Prostate gland (tissue), 2 donors: ENCODE measurements at regions not wholly inside any gene's neighbourhood (a gene's known extent, or its start where the extent isn't known, plus 50 kb on each side); places are given as distances from the start of the nearest gene placed in this dataset.

Experiments
- POLR2AphosphoS5 ChIP-seq: sonication (generic); formaldehyde crosslinking; IDR thresholded peaks from one replicate; pipeline ENCODE4 v1.6.1; 2017; ENCODE audit warnings: antibody characterized with exemption
- TF ChIP-seq, protein P1 (sequence below), 4 experiments: fragments of 200-600 bp in 2 of 4; fragments of 450-650 bp in 2 of 4; sonication (generic) in 2 of 4; IDR thresholded peaks; 1 replicate in 3 of 4; 2 replicates in 1 of 4; pipeline ENCODE4 v1.5.1; 2016 to 2019; ENCODE audit warnings: antibody characterized with exemption in 4 of 4, mild to moderate bottlenecking in 2 of 4, moderate library complexity in 2 of 4

DNA sequence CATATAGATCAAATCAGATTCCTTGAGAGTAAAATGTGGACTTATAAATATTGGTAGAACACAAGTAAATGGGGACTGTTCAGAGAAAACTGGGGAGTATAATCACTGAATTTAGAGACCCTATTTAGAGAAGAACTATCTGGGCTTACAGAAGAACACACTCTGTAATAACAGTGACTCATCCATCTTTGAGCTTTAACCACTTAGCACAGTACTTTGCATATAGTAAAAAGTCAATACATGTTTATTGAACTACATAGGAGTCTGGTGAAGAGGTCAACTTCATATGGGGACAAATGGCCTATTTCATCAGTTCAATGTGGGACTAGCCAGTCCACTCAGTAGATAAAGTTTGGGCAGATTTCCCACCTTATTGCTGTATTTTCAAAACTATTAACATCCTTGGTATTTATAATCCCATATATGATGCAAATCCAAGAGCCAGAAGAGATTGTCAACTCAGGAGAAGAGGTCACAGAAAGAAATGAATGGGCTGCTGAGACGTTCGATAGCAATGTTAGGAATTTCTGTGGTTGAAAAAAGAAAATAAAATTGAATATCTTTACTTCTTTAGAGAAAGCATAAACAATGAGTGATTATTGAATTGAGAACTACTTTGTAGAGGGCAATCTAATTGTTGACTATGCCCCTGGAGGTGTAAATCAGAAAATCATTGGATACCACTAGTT, 119.3 kb upstream of the CACNA2D1 start:
- no peak for TF ChIP-seq POLR2AphosphoS5
- TF ChIP-seq, protein P1, sequence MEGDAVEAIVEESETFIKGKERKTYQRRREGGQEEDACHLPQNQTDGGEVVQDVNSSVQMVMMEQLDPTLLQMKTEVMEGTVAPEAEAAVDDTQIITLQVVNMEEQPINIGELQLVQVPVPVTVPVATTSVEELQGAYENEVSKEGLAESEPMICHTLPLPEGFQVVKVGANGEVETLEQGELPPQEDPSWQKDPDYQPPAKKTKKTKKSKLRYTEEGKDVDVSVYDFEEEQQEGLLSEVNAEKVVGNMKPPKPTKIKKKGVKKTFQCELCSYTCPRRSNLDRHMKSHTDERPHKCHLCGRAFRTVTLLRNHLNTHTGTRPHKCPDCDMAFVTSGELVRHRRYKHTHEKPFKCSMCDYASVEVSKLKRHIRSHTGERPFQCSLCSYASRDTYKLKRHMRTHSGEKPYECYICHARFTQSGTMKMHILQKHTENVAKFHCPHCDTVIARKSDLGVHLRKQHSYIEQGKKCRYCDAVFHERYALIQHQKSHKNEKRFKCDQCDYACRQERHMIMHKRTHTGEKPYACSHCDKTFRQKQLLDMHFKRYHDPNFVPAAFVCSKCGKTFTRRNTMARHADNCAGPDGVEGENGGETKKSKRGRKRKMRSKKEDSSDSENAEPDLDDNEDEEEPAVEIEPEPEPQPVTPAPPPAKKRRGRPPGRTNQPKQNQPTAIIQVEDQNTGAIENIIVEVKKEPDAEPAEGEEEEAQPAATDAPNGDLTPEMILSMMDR (IDR thresholded peaks at IDR 0.05), result no peak
